ENCODE measurements at regions not wholly inside any gene's neighbourhood (a gene's known extent, or its start where the extent isn't known, plus 50 kb on each side); places are given as distances from the start of the nearest gene placed in this dataset.

- no peaks in the 10 kb centered on the region for H3K36me3 ChIP-seq (replicated peaks; ENCODE audit: insufficient read depth, low read depth)
- H3K9me2 ChIP-seq (replicated peaks; ENCODE audit: insufficient read depth), result no peaks in the 10 kb centered on the region
- DNase-seq (ENCODE audit: low spot score), result no peak
- H2AFZ ChIP-seq, result no peak overlapping the region
- TF ChIP-seq EZH2phosphoT487 (IDR thresholded peaks at IDR 0.05; ENCODE audit: low read depth, severe bottlenecking, unreplicated experiment) (no peak), CTCF (IDR thresholded peaks at IDR 0.05; ENCODE audit: poor library complexity) (no peak), EZH2 (IDR thresholded peaks at IDR 0.05; ENCODE audit: borderline replicate concordance) (no peak)
- no peak overlapping the region for H3K4me2 ChIP-seq
- H3K9me3 ChIP-seq (ENCODE audit: low read depth), result no peaks in the 10 kb centered on the region
- no peaks in the 10 kb centered on the region for H3K27me3 ChIP-seq
- no peaks in the 10 kb centered on the region for H4K20me1 ChIP-seq (ENCODE audit: insufficient read depth, poor library complexity, severe bottlenecking)
- H3K4me1 ChIP-seq (ENCODE audit: insufficient read depth), result no peaks in the 10 kb centered on the region
- H3K4me3 ChIP-seq, result no peak overlapping the region
- no peak overlapping the region for H3K27ac ChIP-seq
- no peaks in the 10 kb centered on the region for H3K79me2 ChIP-seq
- 86% methylated on average over 4 of the region's 4 CpGs for WGBS (ENCODE audit: low lambda C conversion rate, missing lambda C conversion rate)
These were observed 509.6 kb downstream of the VRK1 start for GRCh38 chr14:97306760-97307246.

- DNase-seq (ENCODE audit: low spot score), result no peak
- no peak overlapping the region for H3K4me3 ChIP-seq
- no peaks in the 10 kb centered on the region for H3K4me1 ChIP-seq (ENCODE audit: insufficient read depth)
- no peaks in the 10 kb centered on the region for H3K36me3 ChIP-seq (replicated peaks; ENCODE audit: insufficient read depth, low read depth)
- H4K20me1 ChIP-seq (ENCODE audit: insufficient read depth, poor library complexity, severe bottlenecking), result no peaks in the 10 kb centered on the region
- H3K27ac ChIP-seq, result no peak overlapping the region
- WGBS (ENCODE audit: low lambda C conversion rate, missing lambda C conversion rate), result 89% methylated on average over 3 of the region's 3 CpGs
- H3K79me2 ChIP-seq, result no peaks in the 10 kb centered on the region
- no peak overlapping the region for H3K4me2 ChIP-seq
- no peaks in the 10 kb centered on the region for H3K9me2 ChIP-seq (replicated peaks; ENCODE audit: insufficient read depth)
- H3K9me3 ChIP-seq (ENCODE audit: low read depth), result no peaks in the 10 kb centered on the region
- H2AFZ ChIP-seq, result no peak overlapping the region
- H3K27me3 ChIP-seq, result no peaks in the 10 kb centered on the region
- TF ChIP-seq CTCF (IDR thresholded peaks at IDR 0.05; ENCODE audit: poor library complexity) (no peak), EZH2phosphoT487 (IDR thresholded peaks at IDR 0.05; ENCODE audit: low read depth, severe bottlenecking, unreplicated experiment) (no peak), EZH2 (IDR thresholded peaks at IDR 0.05; ENCODE audit: borderline replicate concordance) (no peak)
These were observed 514.2 kb downstream of the VRK1 start for GRCh38 chr14:97311411-97311810.

- DNase-seq (ENCODE audit: low spot score), result no peak
- H3K36me3 ChIP-seq (replicated peaks; ENCODE audit: insufficient read depth, low read depth), result no peaks in the 10 kb centered on the region
- H3K27ac ChIP-seq, result no peak overlapping the region
- H3K4me3 ChIP-seq, result no peak overlapping the region
- H4K20me1 ChIP-seq (ENCODE audit: insufficient read depth, poor library complexity, severe bottlenecking), result no peaks in the 10 kb centered on the region
- no peaks in the 10 kb centered on the region for H3K4me1 ChIP-seq (ENCODE audit: insufficient read depth)
- H2AFZ ChIP-seq, result no peak overlapping the region
- no peaks in the 10 kb centered on the region for H3K79me2 ChIP-seq
- H3K9me2 ChIP-seq (replicated peaks; ENCODE audit: insufficient read depth), result no peaks in the 10 kb centered on the region
- TF ChIP-seq CTCF (IDR thresholded peaks at IDR 0.05; ENCODE audit: poor library complexity) (no peak), EZH2 (IDR thresholded peaks at IDR 0.05; ENCODE audit: borderline replicate concordance) (no peak), EZH2phosphoT487 (IDR thresholded peaks at IDR 0.05; ENCODE audit: low read depth, severe bottlenecking, unreplicated experiment) (no peak)
- H3K27me3 ChIP-seq, result no peaks in the 10 kb centered on the region
- no peak overlapping the region for H3K4me2 ChIP-seq
- no peaks in the 10 kb centered on the region for H3K9me3 ChIP-seq (ENCODE audit: low read depth)
These were observed 515.7 kb downstream of the VRK1 start for GRCh38 chr14:97312910-97313309.

- Histone ChIP-seq H2AFZ (no peak overlapping the region), H3K9me2 (replicated peaks; ENCODE audit: insufficient read depth) (no peaks in the 10 kb centered on the region), H3K4me2 (no peak overlapping the region), H4K20me1 (ENCODE audit: insufficient read depth, poor library complexity, severe bottlenecking) (no peaks in the 10 kb centered on the region), H3K4me3 (no peak overlapping the region), H3K27ac (no peak overlapping the region), H3K79me2 (no peaks in the 10 kb centered on the region), H3K36me3 (replicated peaks; ENCODE audit: insufficient read depth, low read depth) (no peaks in the 10 kb centered on the region), H3K9me3 (ENCODE audit: low read depth) (no peaks in the 10 kb centered on the region), H3K27me3 (no peaks in the 10 kb centered on the region), H3K4me1 (ENCODE audit: insufficient read depth) (no peaks in the 10 kb centered on the region)
- DNase-seq (ENCODE audit: low spot score), result no peak
- 75% methylated on average over 5 of the region's 5 CpGs for WGBS (ENCODE audit: low lambda C conversion rate, missing lambda C conversion rate)
- TF ChIP-seq CTCF (IDR thresholded peaks at IDR 0.05; ENCODE audit: poor library complexity), result no peak
- TF ChIP-seq EZH2 (IDR thresholded peaks at IDR 0.05; ENCODE audit: borderline replicate concordance), result no peak
- no peak for TF ChIP-seq EZH2phosphoT487 (IDR thresholded peaks at IDR 0.05; ENCODE audit: low read depth, severe bottlenecking, unreplicated experiment)
These were observed 518.6 kb downstream of the VRK1 start for GRCh38 chr14:97315790-97316189.
